H9 (cell line): ENCODE measurements at regions not wholly inside any gene's neighbourhood (a gene's known extent, or its start where the extent isn't known, plus 50 kb on each side); places are given as distances from the start of the nearest gene placed in this dataset.

Experiments
- DNase-seq: peaks from one replicate; pipeline ENCODE4 v3.0.0-alpha.2; 2017
- H2AFZ ChIP-seq: one replicate; pipeline ENCODE4 v1.6.1; 2013; ENCODE audit warnings: mild to moderate bottlenecking, low read length, control low read depth, moderate library complexity
- H2AK5ac ChIP-seq: 2 replicates; pipeline ENCODE4 v1.6.1; 2013; ENCODE audit warnings: low read length, control low read depth, mixed read lengths; ENCODE audit not compliant: insufficient read length
- H2BK120ac ChIP-seq: one replicate; pipeline ENCODE4 v1.6.1; 2013; ENCODE audit warnings: low read depth, mild to moderate bottlenecking, low read length, control low read depth, inconsistent platforms; ENCODE audit not compliant: poor library complexity, severe bottlenecking
- H2BK12ac ChIP-seq: 2 replicates; pipeline ENCODE4 v1.6.1; 2013; ENCODE audit warnings: low read length, control low read depth, mixed read lengths, low read depth; ENCODE audit not compliant: insufficient read length
- H2BK15ac ChIP-seq: 2 replicates; pipeline ENCODE4 v1.6.1; 2013; ENCODE audit warnings: low read depth, low read length, control low read depth
- H2BK20ac ChIP-seq: one replicate; pipeline ENCODE4 v1.6.1; 2013; ENCODE audit warnings: low read depth, mild to moderate bottlenecking, low read length, control low read depth, inconsistent platforms; ENCODE audit not compliant: poor library complexity, severe bottlenecking
- H2BK5ac ChIP-seq: 2 replicates; pipeline ENCODE4 v1.6.1; 2013; ENCODE audit warnings: low read length, control low read depth, mixed read lengths; ENCODE audit not compliant: insufficient read length
- H3K14ac ChIP-seq: 2 replicates; pipeline ENCODE4 v1.6.1; 2013; ENCODE audit warnings: low read length, control low read depth; ENCODE audit not compliant: insufficient read depth
- H3K18ac ChIP-seq: 2 replicates; pipeline ENCODE4 v1.6.1; 2013; ENCODE audit warnings: low read depth, mild to moderate bottlenecking, mixed read lengths, low read length, control low read depth; ENCODE audit not compliant: insufficient read length
- H3K23ac ChIP-seq: 2 replicates; pipeline ENCODE4 v1.6.1; 2013; ENCODE audit warnings: low read length, control low read depth, mixed read lengths, low read depth; ENCODE audit not compliant: insufficient read length
- H3K23me2 ChIP-seq: 2 replicates; pipeline ENCODE4 v1.6.1; 2013; ENCODE audit warnings: low read depth, mild to moderate bottlenecking, mixed read lengths, low read length, control low read depth; ENCODE audit not compliant: insufficient read length, poor library complexity, severe bottlenecking
- H3K27ac ChIP-seq: 2 replicates; pipeline ENCODE4 v1.5.1; 2013; ENCODE audit warnings: low read length, control low read depth, mixed read lengths, low read depth; ENCODE audit not compliant: insufficient read length
- H3K27me3 ChIP-seq: 2 replicates; pipeline ENCODE4 v1.6.1; 2013; ENCODE audit warnings: low read length, control low read depth, inconsistent platforms; ENCODE audit not compliant: insufficient read depth
- H3K4ac ChIP-seq: 2 replicates; pipeline ENCODE4 v1.6.1; 2013; ENCODE audit warnings: low read depth, mild to moderate bottlenecking, control low read depth, inconsistent platforms, low read length, moderate library complexity
- H3K4me1 ChIP-seq: 2 replicates; pipeline ENCODE4 v1.6.1; 2013; ENCODE audit warnings: low read length, control low read depth, inconsistent platforms; ENCODE audit not compliant: insufficient read depth
- H3K4me2 ChIP-seq: 2 replicates; pipeline ENCODE4 v1.6.1; 2013; ENCODE audit warnings: low read length, control low read depth, mixed read lengths; ENCODE audit not compliant: insufficient read length, insufficient read depth
- H3K56ac ChIP-seq: 2 replicates; pipeline ENCODE4 v1.6.1; 2013; ENCODE audit warnings: low read depth, mild to moderate bottlenecking, mixed read lengths, low read length, control low read depth; ENCODE audit not compliant: insufficient read length
- H3K79me1 ChIP-seq: 2 replicates; pipeline ENCODE4 v1.6.1; 2013; ENCODE audit warnings: low read depth, mild to moderate bottlenecking, moderate library complexity, low read length, control low read depth, inconsistent platforms; ENCODE audit not compliant: insufficient read depth, poor library complexity, severe bottlenecking
- H3K79me2 ChIP-seq: 2 replicates; pipeline ENCODE4 v1.6.1; 2013; ENCODE audit warnings: low read length, control low read depth, inconsistent platforms; ENCODE audit not compliant: insufficient read depth
- H3K9ac ChIP-seq: 2 replicates; pipeline ENCODE4 v1.6.1; 2013; ENCODE audit warnings: low read length, control low read depth, mixed read lengths; ENCODE audit not compliant: insufficient read length; ENCODE audit errors: extremely low read depth
- H3K9me3 ChIP-seq: one replicate; pipeline ENCODE4 v1.6.1; 2013; ENCODE audit warnings: low read depth, low read length, inconsistent platforms; ENCODE audit not compliant: control insufficient read depth
- H3T11ph ChIP-seq: one replicate; pipeline ENCODE4 v1.6.1; 2013; ENCODE audit warnings: mild to moderate bottlenecking, low read length, control low read depth, inconsistent platforms
- H4K20me1 ChIP-seq: one replicate; pipeline ENCODE4 v1.6.1; 2013; ENCODE audit not compliant: control insufficient read depth, insufficient read length, insufficient read depth
- H4K5ac ChIP-seq: 2 replicates; pipeline ENCODE4 v1.6.1; 2013; ENCODE audit warnings: low read depth, mild to moderate bottlenecking, mixed read lengths, low read length, control low read depth; ENCODE audit not compliant: insufficient read length
- H4K8ac ChIP-seq: replicated peaks from 2 replicates; pipeline ENCODE4 v1.6.1; 2013; ENCODE audit warnings: low read length, control low read depth, mixed read lengths, low read depth; ENCODE audit not compliant: insufficient read length
- H4K91ac ChIP-seq: 2 replicates; pipeline ENCODE4 v1.6.1; 2013; ENCODE audit warnings: low read depth, mild to moderate bottlenecking, moderate library complexity, mixed read lengths, low read length, control low read depth; ENCODE audit not compliant: insufficient read length
- H3K27ac Mint-ChIP-seq, 3 experiments: 2 replicates in 2 of 3; 3 replicates in 1 of 3; pipeline ENCODE4 v1.8.0; 2020 to 2021; ENCODE audit warnings: mixed read lengths in 3 of 3, mild to moderate bottlenecking in 1 of 3, moderate library complexity in 1 of 3
- H3K27me3 Mint-ChIP-seq: 2 replicates; pipeline ENCODE4 v1.8.0; 2021; ENCODE audit warnings: low read depth, mild to moderate bottlenecking, moderate library complexity, mixed read lengths
- H3K36me3 Mint-ChIP-seq, 3 experiments: 2 replicates in 2 of 3; 3 replicates in 1 of 3; pipeline ENCODE4 v1.8.0; 2020 to 2021; ENCODE audit warnings: low read depth in 3 of 3, mixed read lengths in 3 of 3; ENCODE audit not compliant: insufficient read depth in 1 of 3
- H3K4me1 Mint-ChIP-seq, 2 experiments: 2 replicates each; pipeline ENCODE4 v1.8.0; 2020; ENCODE audit warnings: mixed read lengths in 2 of 2
- H3K4me3 Mint-ChIP-seq, 2 experiments: 2 replicates in 1 of 2; 3 replicates in 1 of 2; pipeline ENCODE4 v1.8.0; 2020 to 2021; ENCODE audit warnings: mild to moderate bottlenecking in 2 of 2, mixed read lengths in 2 of 2, moderate library complexity in 1 of 2
- H3K9me3 Mint-ChIP-seq, 2 experiments: 2 replicates in 1 of 2; 3 replicates in 1 of 2; pipeline ENCODE4 v1.8.0; 2020; ENCODE audit warnings: mild to moderate bottlenecking in 2 of 2, mixed read lengths in 2 of 2, moderate library complexity in 1 of 2
- CTCF ChIP-seq: fragments of 200-600 bp; sonication (generic); conservative IDR thresholded peaks from 3 replicates; pipeline ENCODE4 v1.8.0; 2021; ENCODE audit warnings: antibody characterized with exemption, mild to moderate bottlenecking
- WGBS: extraction: QIAGEN DNeasy Blood & Tissue Kit; methylation state at CpG from one replicate; pipeline ENCODE4 v1.1.7; 2013; ENCODE audit warnings: missing lambda C conversion rate, low lambda C conversion rate, mixed read lengths; ENCODE audit not compliant: insufficient read length; ENCODE audit errors: extremely low coverage; 5-methylcytosine and 5-hydroxymethylcytosine counted together

- H3K4ac ChIP-seq, result no peak overlapping the region
- no peak overlapping the region for H3K4me3 Mint-ChIP-seq
- no peak overlapping the region for H3K27ac ChIP-seq
These were observed 50.4 kb upstream of the WT1 start for GRCh38 chr11:32485733-32486132.

More at GRCh38 chr11:32485733-32486132, 50.4 kb upstream of the WT1 start:
- no peak overlapping the region for H3K56ac ChIP-seq
- H3K14ac ChIP-seq, result no peak overlapping the region
- H2BK12ac ChIP-seq, result no peak overlapping the region
- no peak overlapping the region for H2BK20ac ChIP-seq
- peaks cover 4 to 7% of the 10 kb centered on the region in 2 experiments for H3K4me1 Mint-ChIP-seq
- H3K9me3 ChIP-seq, result no peaks in the 10 kb centered on the region
- H2AK5ac ChIP-seq, result no peak overlapping the region
- no peaks in the 10 kb centered on the region for H3K79me1 ChIP-seq
- no peak overlapping the region for H3K4me2 ChIP-seq
- H3K9me3 Mint-ChIP-seq, result no peaks in the 10 kb centered on the region
- H4K5ac ChIP-seq, result no peak overlapping the region
- H3K27me3 Mint-ChIP-seq, result peaks cover 5% of the 10 kb centered on the region; the same call in 1 of the 2 replicates
- H3K18ac ChIP-seq, result no peak overlapping the region
- H4K8ac ChIP-seq, result no peak overlapping the region
- no peak for DNase-seq
- no peak overlapping the region for H3T11ph ChIP-seq
- no peak overlapping the region for H3K27ac Mint-ChIP-seq
- no peak overlapping the region for H2BK120ac ChIP-seq
- H3K36me3 Mint-ChIP-seq, result no peaks in the 10 kb centered on the region
- H3K23me2 ChIP-seq, result no peaks in the 10 kb centered on the region
- H3K27me3 ChIP-seq, result no peaks in the 10 kb centered on the region
- H2AFZ ChIP-seq, result no peak overlapping the region
- H4K91ac ChIP-seq, result no peak overlapping the region
- no peak overlapping the region for H2BK15ac ChIP-seq
- no peak overlapping the region for H3K9ac ChIP-seq
- no peaks in the 10 kb centered on the region for H3K79me2 ChIP-seq
- H3K4me1 ChIP-seq, result no peaks in the 10 kb centered on the region; the same call in 1 of the 2 replicates
- H2BK5ac ChIP-seq, result no peak overlapping the region
- H4K20me1 ChIP-seq, result no peaks in the 10 kb centered on the region
- TF ChIP-seq CTCF, result no peak
- no CpG with 5 or more reads among the region's 5 CpGs for WGBS
- H3K23ac ChIP-seq, result no peak overlapping the region
